Caco-2 (cell line): ENCODE measurements at regions not wholly inside any gene's neighbourhood (a gene's known extent, or its start where the extent isn't known, plus 50 kb on each side); places are given as distances from the start of the nearest gene placed in this dataset.

Experiments used
- BruUV-seq: library from RNA; stranded (reverse); fragments of 400-500 nt; replicated peaks from 2 replicates; lab custom pipeline; 2021; lab: Mats Ljungman, UMichigan
- CTCF ChIA-PET: fragments of 300-600 bp; sonication (Branson Sonifier 250); formaldehyde crosslinking; loops from one replicate; lab custom pipeline; 2022; ENCODE audit warnings: antibody characterized with exemption; lab: Charles Lee
- POLR2A ChIA-PET: fragments of 300-600 bp; sonication (Branson Sonifier 250); formaldehyde crosslinking; loops from one replicate; lab custom pipeline; 2022; ENCODE audit warnings: antibody characterized with exemption; lab: Charles Lee
- DNase-seq, 2 experiments: peaks; one replicate each; pipeline versions ENCODE4 v3.0.0 to v3.0.0-alpha.2; 2020 to 2022
- H3K27me3 ChIP-seq: replicated peaks from 2 replicates; pipeline ENCODE4 v1.6.0; 2011; ENCODE audit warnings: low read length; ENCODE audit not compliant: control insufficient read depth, insufficient read depth
- H3K36me3 ChIP-seq: 2 replicates; pipeline ENCODE4 v1.5.1; 2011; ENCODE audit warnings: low read length; ENCODE audit not compliant: control insufficient read depth, insufficient read depth
- H3K4me1 ChIP-seq: fragments of 250-450 bp; sonication (Bioruptor Pico); 2 replicates; pipeline ENCODE4 v1.5.1; 2020; ENCODE audit warnings: mild to moderate bottlenecking
- H3K4me3 ChIP-seq: 2 replicates; pipeline ENCODE4 v1.5.1; 2011; ENCODE audit warnings: low read depth, mild to moderate bottlenecking, control low read depth, low read length
- H3K9me3 ChIP-seq: fragments of 250-450 bp; sonication (Bioruptor Pico); 2 replicates; pipeline ENCODE4 v1.5.1; 2020; ENCODE audit warnings: mild to moderate bottlenecking, moderate library complexity
- H3K27ac Mint-ChIP-seq: one replicate; pipeline ENCODE4 v1.8.0; 2022; ENCODE audit warnings: mixed read lengths; ENCODE audit not compliant: unreplicated experiment
- H3K27me3 Mint-ChIP-seq: one replicate; pipeline ENCODE4 v1.8.0; 2022; ENCODE audit warnings: mixed read lengths; ENCODE audit not compliant: insufficient read depth, unreplicated experiment
- H3K36me3 Mint-ChIP-seq: one replicate; pipeline ENCODE4 v1.8.0; 2022; ENCODE audit warnings: mild to moderate bottlenecking, mixed read lengths; ENCODE audit not compliant: insufficient read depth, unreplicated experiment
- H3K4me1 Mint-ChIP-seq: one replicate; pipeline ENCODE4 v1.8.0; 2022; ENCODE audit warnings: low read depth, mixed read lengths; ENCODE audit not compliant: unreplicated experiment
- H3K4me3 Mint-ChIP-seq: one replicate; pipeline ENCODE4 v1.8.0; 2022; ENCODE audit warnings: mild to moderate bottlenecking, moderate library complexity, mixed read lengths; ENCODE audit not compliant: unreplicated experiment
- H3K9me3 Mint-ChIP-seq: one replicate; pipeline ENCODE4 v1.8.0; 2022; ENCODE audit warnings: mixed read lengths; ENCODE audit not compliant: unreplicated experiment
- CTCF ChIP-seq, 2 experiments: fragments of 200-600 bp in 1 of 2; IDR thresholded peaks; 1 replicate in 1 of 2; 2 replicates in 1 of 2; pipeline versions ENCODE4 v1.5.1 to v1.8.0; 2011 to 2022; ENCODE audit warnings: antibody characterized with exemption in 1 of 2, control low read depth in 1 of 2, inconsistent platforms in 1 of 2, low read depth in 1 of 2, low read length in 1 of 2, mild to moderate bottlenecking in 1 of 2, moderate library complexity in 1 of 2; ENCODE audit not compliant: insufficient read depth in 1 of 2, severe bottlenecking in 1 of 2, unreplicated experiment in 1 of 2
- intact Hi-C: fragments of 100-400 bp; cut with micrococcal nuclease; formaldehyde crosslinking; loops from one replicate; pipeline ENCODE4 v1.10.0; 2022; ENCODE audit not compliant: unreplicated experiment

- POLR2A ChIA-PET = no interaction called here
These were observed 199.2 kb downstream of the KIF20B start for GRCh38 chr10:89900554-89900953.

GRCh38 chr10:89901895-89902294 lies 200.5 kb downstream of the KIF20B start:
- no peak for TF ChIP-seq CTCF (IDR thresholded peaks at IDR 0.05; ENCODE audit: insufficient read depth in 1 of 2, low read depth in 1 of 2, low read length in 1 of 2, severe bottlenecking in 1 of 2, unreplicated experiment in 1 of 2)
- intact Hi-C loops = no loop called here
- Histone ChIP-seq H3K36me3 (no peaks in the 10 kb centered on the region), H3K4me3 (no peak overlapping the region), H3K9me3 (no peaks in the 10 kb centered on the region), H3K4me1 (no peaks in the 10 kb centered on the region), H3K27me3 (no peaks in the 10 kb centered on the region)
- ChIA-PET CTCF (no interaction called here), POLR2A (no interaction called here)
- Mint-ChIP-seq H3K9me3 (no peaks in the 10 kb centered on the region), H3K36me3 (no peaks in the 10 kb centered on the region), H3K27me3 (no peaks in the 10 kb centered on the region), H3K27ac (no peak overlapping the region), H3K4me3 (no peak overlapping the region), H3K4me1 (no peaks in the 10 kb centered on the region)
- BruUV-seq = no TSS peak
- no peak for DNase-seq

More at GRCh38 chr10:89900554-89900953, 199.2 kb downstream of the KIF20B start:
- no peaks in the 10 kb centered on the region for H3K4me1 Mint-ChIP-seq
- Histone ChIP-seq H3K4me3 (no peak overlapping the region), H3K4me1 (no peaks in the 10 kb centered on the region), H3K36me3 (no peaks in the 10 kb centered on the region), H3K27me3 (no peaks in the 10 kb centered on the region), H3K9me3 (no peaks in the 10 kb centered on the region)
- no peaks in the 10 kb centered on the region for H3K27me3 Mint-ChIP-seq
- H3K27ac Mint-ChIP-seq = no peak overlapping the region
- no peak for TF ChIP-seq CTCF (IDR thresholded peaks at IDR 0.05; ENCODE audit: insufficient read depth in 1 of 2, low read depth in 1 of 2, low read length in 1 of 2, severe bottlenecking in 1 of 2, unreplicated experiment in 1 of 2)
- no peaks in the 10 kb centered on the region for H3K9me3 Mint-ChIP-seq
- BruUV-seq = no TSS peak
- no peaks in the 10 kb centered on the region for H3K36me3 Mint-ChIP-seq
- intact Hi-C loops = no loop called here
- CTCF ChIA-PET = no interaction called here
- DNase-seq = no peak
- no peak overlapping the region for H3K4me3 Mint-ChIP-seq

GRCh38 chr10:89904755-89905154 lies 203.4 kb downstream of the KIF20B start:
- Histone ChIP-seq H3K4me3 (no peak overlapping the region), H3K27me3 (no peaks in the 10 kb centered on the region), H3K36me3 (no peaks in the 10 kb centered on the region), H3K4me1 (no peaks in the 10 kb centered on the region), H3K9me3 (no peaks in the 10 kb centered on the region)
- Mint-ChIP-seq H3K36me3 (no peaks in the 10 kb centered on the region), H3K4me3 (no peak overlapping the region), H3K9me3 (no peaks in the 10 kb centered on the region), H3K27me3 (no peaks in the 10 kb centered on the region), H3K27ac (no peak overlapping the region), H3K4me1 (no peaks in the 10 kb centered on the region)
- no TSS peak for BruUV-seq
- intact Hi-C loops = no loop called here
- no peak for TF ChIP-seq CTCF (IDR thresholded peaks at IDR 0.05; ENCODE audit: insufficient read depth in 1 of 2, low read depth in 1 of 2, low read length in 1 of 2, severe bottlenecking in 1 of 2, unreplicated experiment in 1 of 2)
- ChIA-PET POLR2A (no interaction called here), CTCF (no interaction called here)
- DNase-seq = no peak
